ENCODE measurements at regions not wholly inside any gene's neighbourhood (a gene's known extent, or its start where the extent isn't known, plus 50 kb on each side); places are given as distances from the start of the nearest gene placed in this dataset.
A peak's percentile ranks its signal among the peaks of the same experiment; 100 is the strongest.

DNA sequence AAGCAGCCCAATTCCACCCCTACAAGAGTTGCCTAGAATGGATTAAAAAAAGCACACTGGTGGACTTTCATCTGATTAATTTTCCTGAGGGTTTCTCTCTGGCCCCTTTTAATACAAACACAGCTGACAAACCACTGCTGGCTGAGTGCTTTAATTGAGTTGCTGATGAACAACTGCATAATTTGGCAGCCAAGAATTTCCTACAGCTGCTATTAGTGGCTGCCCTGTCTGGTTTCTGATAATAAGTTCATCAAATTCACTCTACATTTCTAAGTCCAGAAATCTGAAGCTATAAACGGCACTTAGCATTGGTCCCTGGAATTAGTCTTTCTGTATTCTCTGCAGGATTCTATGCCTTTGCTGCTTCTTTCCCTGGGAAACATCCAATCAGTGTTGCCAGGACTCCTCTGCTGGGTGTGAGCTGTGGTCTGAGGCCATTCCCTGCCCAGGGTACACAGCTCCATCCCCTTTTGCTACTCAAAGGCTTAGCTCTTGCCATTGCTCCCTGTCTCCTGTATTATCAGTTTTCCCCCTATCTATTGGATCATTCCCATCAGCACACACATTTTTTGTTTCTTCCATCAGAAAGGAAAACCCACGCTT, 110.6 kb downstream of the LSM5 start:
- Histone ChIP-seq H2BK5ac (ENCODE audit: low read depth, low read length, poor library complexity) (no peak overlapping the region), H2AK5ac (ENCODE audit: low read length) (no peak overlapping the region), H3K27me3 (ENCODE audit: insufficient read depth, low read length) (no peaks in the 10 kb centered on the region), H2BK120ac (ENCODE audit: insufficient read depth, low read length, poor library complexity) (no peak overlapping the region), H3K27ac (ENCODE audit: low read depth, low read length) (no peak overlapping the region), H3K9me3 (ENCODE audit: insufficient read depth, low read depth, low read length) (no peaks in the 10 kb centered on the region), H3K4ac (ENCODE audit: low read depth, low read length) (no peak overlapping the region), H3K4me1 (ENCODE audit: control insufficient read depth in 1 of 2, insufficient read depth in 2 of 2, low read length in 2 of 2) (no peaks in the 10 kb centered on the region), H3K4me3 (ENCODE audit: low read depth, low read length) (no peak overlapping the region), H4K12ac (ENCODE audit: low read depth, low read length) (no peak overlapping the region), H3K79me1 (ENCODE audit: low read length) (no peaks in the 10 kb centered on the region), H3K18ac (ENCODE audit: low read length) (no peak overlapping the region), H4K8ac (ENCODE audit: low read depth, low read length) (no peak overlapping the region), H2BK12ac (ENCODE audit: low read length) (no peak overlapping the region), H3K23ac (ENCODE audit: low read length) (no peak overlapping the region), H3K4me2 (ENCODE audit: low read length) (no peak overlapping the region), H3K36me3 (ENCODE audit: control insufficient read depth in 1 of 2, insufficient read depth in 2 of 2, low read length in 2 of 2) (no peaks in the 10 kb centered on the region), H3K14ac (ENCODE audit: low read length) (no peak overlapping the region), H3K79me2 (ENCODE audit: control insufficient read depth, insufficient read depth, low read length, poor library complexity) (no peaks in the 10 kb centered on the region), H4K91ac (ENCODE audit: low read depth, low read length) (no peak overlapping the region), H2AFZ (ENCODE audit: insufficient read depth, low read length, poor library complexity) (no peak overlapping the region), H3K9ac (ENCODE audit: low read length) (no peak overlapping the region)
- no CpG with 5 or more reads among the region's 2 CpGs for WGBS (ENCODE audit: extremely low coverage, insufficient coverage, insufficient read length)
- DNase-seq: no peak

DNA sequence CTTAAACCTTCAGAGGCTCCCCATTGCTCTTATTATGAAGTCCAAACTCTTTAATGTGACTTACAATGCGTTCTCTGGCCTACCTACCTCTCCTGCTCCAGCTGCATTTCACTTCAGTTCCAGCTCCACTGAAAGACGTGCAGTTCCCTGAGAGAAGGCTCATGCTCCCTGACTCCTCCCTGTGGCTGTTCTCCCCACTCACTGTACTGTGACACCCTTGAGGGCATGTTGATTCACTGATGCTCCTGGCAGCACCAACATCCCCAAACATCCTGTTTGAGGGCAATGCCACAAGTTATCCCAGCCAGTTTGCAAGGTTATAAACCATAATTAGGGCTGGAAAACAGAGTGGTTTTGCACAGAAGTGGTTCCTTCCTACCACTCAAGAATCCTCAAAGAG, 111.2 kb downstream of the LSM5 start:
- H4K91ac ChIP-seq (ENCODE audit: low read depth, low read length): no peak overlapping the region
- H3K27me3 ChIP-seq (ENCODE audit: insufficient read depth, low read length): no peaks in the 10 kb centered on the region
- H2BK12ac ChIP-seq (ENCODE audit: low read length): no peak overlapping the region
- no CpG with 5 or more reads among the region's 2 CpGs for WGBS (ENCODE audit: extremely low coverage, insufficient coverage, insufficient read length)
- H3K4ac ChIP-seq (ENCODE audit: low read depth, low read length): no peak overlapping the region
- no peaks in the 10 kb centered on the region for H3K36me3 ChIP-seq (ENCODE audit: control insufficient read depth in 1 of 2, insufficient read depth in 2 of 2, low read length in 2 of 2)
- no peaks in the 10 kb centered on the region for H3K79me1 ChIP-seq (ENCODE audit: low read length)
- no peak overlapping the region for H2BK120ac ChIP-seq (ENCODE audit: insufficient read depth, low read length, poor library complexity)
- no peaks in the 10 kb centered on the region for H3K4me1 ChIP-seq (ENCODE audit: control insufficient read depth in 1 of 2, insufficient read depth in 2 of 2, low read length in 2 of 2)
- H3K4me2 ChIP-seq (ENCODE audit: low read length): no peak overlapping the region
- no peak overlapping the region for H4K12ac ChIP-seq (ENCODE audit: low read depth, low read length)
- no peak overlapping the region for H3K9ac ChIP-seq (ENCODE audit: low read length)
- no peak overlapping the region for H2AK5ac ChIP-seq (ENCODE audit: low read length)
- DNase-seq: no peak
- no peak overlapping the region for H3K18ac ChIP-seq (ENCODE audit: low read length)
- no peak overlapping the region for H2AFZ ChIP-seq (ENCODE audit: insufficient read depth, low read length, poor library complexity)
- H3K23ac ChIP-seq (ENCODE audit: low read length): peak overlapping the region; percentile 55
- H2BK5ac ChIP-seq (ENCODE audit: low read depth, low read length, poor library complexity): no peak overlapping the region
- no peaks in the 10 kb centered on the region for H3K79me2 ChIP-seq (ENCODE audit: control insufficient read depth, insufficient read depth, low read length, poor library complexity)
- H4K8ac ChIP-seq (ENCODE audit: low read depth, low read length): no peak overlapping the region
- H3K14ac ChIP-seq (ENCODE audit: low read length): no peak overlapping the region
- no peak overlapping the region for H3K4me3 ChIP-seq (ENCODE audit: low read depth, low read length)
- H3K9me3 ChIP-seq (ENCODE audit: insufficient read depth, low read depth, low read length): no peaks in the 10 kb centered on the region
- H3K27ac ChIP-seq (ENCODE audit: low read depth, low read length): no peak overlapping the region

- no peaks in the 10 kb centered on the region for H3K4me1 ChIP-seq (ENCODE audit: control insufficient read depth in 1 of 2, insufficient read depth in 2 of 2, low read length in 2 of 2)
- H2BK5ac ChIP-seq (ENCODE audit: low read depth, low read length, poor library complexity): no peak overlapping the region
- H3K4me3 ChIP-seq (ENCODE audit: low read depth, low read length): no peak overlapping the region
- no peaks in the 10 kb centered on the region for H3K79me1 ChIP-seq (ENCODE audit: low read length)
- H3K27ac ChIP-seq (ENCODE audit: low read depth, low read length): no peak overlapping the region
- H3K27me3 ChIP-seq (ENCODE audit: insufficient read depth, low read length): no peaks in the 10 kb centered on the region
- no peak overlapping the region for H3K4me2 ChIP-seq (ENCODE audit: low read length)
- no peak overlapping the region for H4K8ac ChIP-seq (ENCODE audit: low read depth, low read length)
- no peak overlapping the region for H4K12ac ChIP-seq (ENCODE audit: low read depth, low read length)
- H3K14ac ChIP-seq (ENCODE audit: low read length): no peak overlapping the region
- no peak overlapping the region for H2BK120ac ChIP-seq (ENCODE audit: insufficient read depth, low read length, poor library complexity)
- no peaks in the 10 kb centered on the region for H3K9me3 ChIP-seq (ENCODE audit: insufficient read depth, low read depth, low read length)
- no CpG with 5 or more reads among the region's 4 CpGs for WGBS (ENCODE audit: extremely low coverage, insufficient coverage, insufficient read length)
- no peak overlapping the region for H3K18ac ChIP-seq (ENCODE audit: low read length)
- no peak overlapping the region for H2AFZ ChIP-seq (ENCODE audit: insufficient read depth, low read length, poor library complexity)
- H3K4ac ChIP-seq (ENCODE audit: low read depth, low read length): no peak overlapping the region
- no peak overlapping the region for H4K91ac ChIP-seq (ENCODE audit: low read depth, low read length)
- no peaks in the 10 kb centered on the region for H3K36me3 ChIP-seq (ENCODE audit: control insufficient read depth in 1 of 2, insufficient read depth in 2 of 2, low read length in 2 of 2)
- no peaks in the 10 kb centered on the region for H3K79me2 ChIP-seq (ENCODE audit: control insufficient read depth, insufficient read depth, low read length, poor library complexity)
- no peak overlapping the region for H2AK5ac ChIP-seq (ENCODE audit: low read length)
- no peak overlapping the region for H3K9ac ChIP-seq (ENCODE audit: low read length)
- H3K23ac ChIP-seq (ENCODE audit: low read length): no peak overlapping the region
- DNase-seq: no peak
- H2BK12ac ChIP-seq (ENCODE audit: low read length): no peak overlapping the region
These were observed 125.6 kb downstream of the LSM5 start for GRCh38 chr7:32364581-32364980.

GRCh38 chr7:32360127-32360526, 130.1 kb downstream of the LSM5 start:
- Histone ChIP-seq H2BK120ac (ENCODE audit: insufficient read depth, low read length, poor library complexity) (no peak overlapping the region), H3K23ac (ENCODE audit: low read length) (no peak overlapping the region), H4K12ac (ENCODE audit: low read depth, low read length) (no peak overlapping the region), H3K36me3 (ENCODE audit: control insufficient read depth in 1 of 2, insufficient read depth in 2 of 2, low read length in 2 of 2) (no peaks in the 10 kb centered on the region), H2AFZ (ENCODE audit: insufficient read depth, low read length, poor library complexity) (no peak overlapping the region), H3K4ac (ENCODE audit: low read depth, low read length) (no peak overlapping the region), H2BK5ac (ENCODE audit: low read depth, low read length, poor library complexity) (no peak overlapping the region), H3K14ac (ENCODE audit: low read length) (no peak overlapping the region), H3K27me3 (ENCODE audit: insufficient read depth, low read length) (no peaks in the 10 kb centered on the region), H3K4me2 (ENCODE audit: low read length) (no peak overlapping the region), H3K9me3 (ENCODE audit: insufficient read depth, low read depth, low read length) (no peaks in the 10 kb centered on the region), H3K4me1 (ENCODE audit: control insufficient read depth in 1 of 2, insufficient read depth in 2 of 2, low read length in 2 of 2) (peaks cover 2 to 4% of the 10 kb centered on the region in 2 experiments), H3K4me3 (ENCODE audit: low read depth, low read length) (no peak overlapping the region), H3K79me2 (ENCODE audit: control insufficient read depth, insufficient read depth, low read length, poor library complexity) (no peaks in the 10 kb centered on the region), H3K27ac (ENCODE audit: low read depth, low read length) (no peak overlapping the region), H3K18ac (ENCODE audit: low read length) (no peak overlapping the region), H2BK12ac (ENCODE audit: low read length) (no peak overlapping the region), H4K91ac (ENCODE audit: low read depth, low read length) (no peak overlapping the region), H3K9ac (ENCODE audit: low read length) (no peak overlapping the region), H2AK5ac (ENCODE audit: low read length) (no peak overlapping the region), H4K8ac (ENCODE audit: low read depth, low read length) (no peak overlapping the region), H3K79me1 (ENCODE audit: low read length) (no peaks in the 10 kb centered on the region)
- no CpG with 5 or more reads among the region's 5 CpGs for WGBS (ENCODE audit: extremely low coverage, insufficient coverage, insufficient read length)
- no peak for DNase-seq
